BLaER1 treated with 17β-estradiol and CSF1 and Interleukin-3, amounts not matched to agents 10 nM and 100 nM (cell line): ENCODE measurements at regions not wholly inside any gene's neighbourhood (a gene's known extent, or its start where the extent isn't known, plus 50 kb on each side); places are given as distances from the start of the nearest gene placed in this dataset.

Experiments
- H3K27ac ChIP-seq, 11 experiments: shearing (Covaris generic); formaldehyde crosslinking; 2 replicates each; pipeline ENCODE4 v1.8.1; 2022
- H3K27me3 ChIP-seq, 11 experiments: shearing (Covaris generic); formaldehyde crosslinking; 2 replicates each; pipeline ENCODE4 v1.8.1; 2022
- H3K36me3 ChIP-seq, 11 experiments: shearing (Covaris generic); formaldehyde crosslinking; 2 replicates each; pipeline ENCODE4 v1.8.1; 2022
- H3K4me1 ChIP-seq, 10 experiments: shearing (Covaris generic); formaldehyde crosslinking; 2 replicates each; pipeline ENCODE4 v1.8.1; 2022
- H3K4me2 ChIP-seq, 11 experiments: shearing (Covaris generic); formaldehyde crosslinking; 2 replicates each; pipeline ENCODE4 v1.8.1; 2022
- H3K4me3 ChIP-seq, 10 experiments: shearing (Covaris generic); formaldehyde crosslinking; 2 replicates each; pipeline ENCODE4 v1.8.1; 2022
- H3K9ac ChIP-seq, 11 experiments: shearing (Covaris generic); formaldehyde crosslinking; 2 replicates each; pipeline ENCODE4 v1.8.1; 2022
- H3K9me3 ChIP-seq, 11 experiments: shearing (Covaris generic); formaldehyde crosslinking; replicated peaks in 1 of 11; 2 replicates each; pipeline ENCODE4 v1.8.1; 2022
- H4K20me1 ChIP-seq, 11 experiments: shearing (Covaris generic); formaldehyde crosslinking; 2 replicates each; pipeline ENCODE4 v1.8.1; 2022
- Cebpa-rat ChIP-seq, 11 experiments: shearing (Covaris generic); IDR thresholded peaks; 2 replicates each; pipeline ENCODE4 v1.8.1; 2022

GRCh38 chr9:126017758-126018157 lies 270.6 kb downstream of the PBX3 start:
- Histone ChIP-seq H3K36me3 (no peaks in the 10 kb centered on the region), H3K27ac (no peak overlapping the region), H4K20me1 (no peaks in the 10 kb centered on the region), H3K4me3 (no peak overlapping the region), H3K4me2 (no peak overlapping the region), H3K9me3 (no peaks in the 10 kb centered on the region), H3K9ac (no peak overlapping the region), H3K4me1 (0 out of 20 replicates have a peak, but pooled peaks cover 0 to 4% (median 0%) of the 10 kb centered on the region in 10 experiments), H3K27me3 (no peaks in the 10 kb centered on the region)
- no peak for TF ChIP-seq Cebpa-rat (IDR thresholded peaks at IDR 0.05)

GRCh38 chr9:126020836-126021235 lies 273.7 kb downstream of the PBX3 start:
- Histone ChIP-seq H3K27ac (no peak overlapping the region), H3K27me3 (no peaks in the 10 kb centered on the region), H4K20me1 (no peaks in the 10 kb centered on the region), H3K4me3 (no peak overlapping the region), H3K9ac (no peak overlapping the region), H3K9me3 (no peaks in the 10 kb centered on the region), H3K4me2 (no peak overlapping the region), H3K36me3 (no peaks in the 10 kb centered on the region), H3K4me1 (0 out of 20 replicates have a peak, but pooled peaks cover 0 to 4% (median 0%) of the 10 kb centered on the region in 10 experiments)
- no peak for TF ChIP-seq Cebpa-rat (IDR thresholded peaks at IDR 0.05)

- Histone ChIP-seq H3K27ac (no peak overlapping the region), H4K20me1 (no peaks in the 10 kb centered on the region), H3K9ac (no peak overlapping the region), H3K9me3 (peaks cover 0 to 5% (median 0%) of the 10 kb centered on the region in 11 experiments; a peak in 2 of 22 replicates), H3K4me1 (peaks cover 0 to 4% (median 0%) of the 10 kb centered on the region in 10 experiments; a peak in 1 of 20 replicates), H3K4me3 (no peak overlapping the region), H3K36me3 (no peaks in the 10 kb centered on the region), H3K27me3 (no peaks in the 10 kb centered on the region), H3K4me2 (no peak overlapping the region)
- TF ChIP-seq Cebpa-rat (IDR thresholded peaks at IDR 0.05) = no peak
Measured at GRCh38 chr9:126023962-126024361, 276.8 kb downstream of the PBX3 start.

- Histone ChIP-seq H3K27ac (no peak overlapping the region), H3K4me1 (peaks cover 0 to 4% (median 0%) of the 10 kb centered on the region in 10 experiments; a peak in 1 of 20 replicates), H3K4me3 (no peak overlapping the region), H3K27me3 (no peaks in the 10 kb centered on the region), H3K36me3 (no peaks in the 10 kb centered on the region), H3K4me2 (no peak overlapping the region), H3K9me3 (peaks cover 0 to 5% (median 0%) of the 10 kb centered on the region in 11 experiments; a peak in 2 of 22 replicates), H3K9ac (no peak overlapping the region), H4K20me1 (no peaks in the 10 kb centered on the region)
- TF ChIP-seq Cebpa-rat (IDR thresholded peaks at IDR 0.05) = no peak
Measured at GRCh38 chr9:126024581-126025230, 277.5 kb downstream of the PBX3 start.

- Histone ChIP-seq H3K36me3 (no peaks in the 10 kb centered on the region), H3K27me3 (no peaks in the 10 kb centered on the region), H3K9ac (no peak overlapping the region), H3K27ac (no peak overlapping the region), H3K9me3 (peaks cover 0 to 5% (median 0%) of the 10 kb centered on the region in 11 experiments; a peak in 2 of 22 replicates), H4K20me1 (no peaks in the 10 kb centered on the region), H3K4me1 (peaks cover 0 to 4% (median 0%) of the 10 kb centered on the region in 10 experiments; a peak in 2 of 20 replicates), H3K4me2 (no peak overlapping the region), H3K4me3 (no peak overlapping the region)
- no peak for TF ChIP-seq Cebpa-rat (IDR thresholded peaks at IDR 0.05)
Measured at GRCh38 chr9:126025991-126026390, 278.8 kb downstream of the PBX3 start.

- Histone ChIP-seq H4K20me1 (no peaks in the 10 kb centered on the region), H3K4me2 (0 out of 22 replicates have a peak overlapping the region, but pooled peaks of 2 of the 11 experiments have one; percentile 7 to 10), H3K36me3 (no peaks in the 10 kb centered on the region), H3K27me3 (no peaks in the 10 kb centered on the region), H3K4me1 (peaks cover 0 to 4% (median 0%) of the 10 kb centered on the region in 10 experiments; a peak in 2 of 20 replicates), H3K27ac (no peak overlapping the region), H3K9ac (no peak overlapping the region), H3K9me3 (peaks cover 0 to 5% (median 0%) of the 10 kb centered on the region in 11 experiments; a peak in 2 of 22 replicates), H3K4me3 (no peak overlapping the region)
- no peak for TF ChIP-seq Cebpa-rat (IDR thresholded peaks at IDR 0.05)
Measured at GRCh38 chr9:126027566-126027965, 280.4 kb downstream of the PBX3 start.

GRCh38 chr9:126028746-126029145 lies 281.6 kb downstream of the PBX3 start:
- no peaks in the 10 kb centered on the region for H3K27me3 ChIP-seq

GRCh38 chr9:126030716-126031115 lies 283.5 kb downstream of the PBX3 start:
- Histone ChIP-seq H3K4me2 (no peak overlapping the region), H3K4me1 (peaks cover 0 to 12% (median 6%) of the 10 kb centered on the region in 10 experiments; a peak in 8 of 20 replicates), H3K27ac (no peak overlapping the region), H3K36me3 (no peaks in the 10 kb centered on the region), H3K9me3 (peaks cover 0 to 5% (median 0%) of the 10 kb centered on the region in 11 experiments; a peak in 2 of 22 replicates), H3K4me3 (no peak overlapping the region), H3K9ac (no peak overlapping the region), H3K27me3 (no peaks in the 10 kb centered on the region), H4K20me1 (no peaks in the 10 kb centered on the region)
- no peak for TF ChIP-seq Cebpa-rat (IDR thresholded peaks at IDR 0.05)

More at GRCh38 chr9:126028746-126029145, 281.6 kb downstream of the PBX3 start:
- Histone ChIP-seq H3K9me3 (peaks cover 0 to 5% (median 0%) of the 10 kb centered on the region in 11 experiments; a peak in 2 of 22 replicates), H3K36me3 (no peaks in the 10 kb centered on the region), H3K4me1 (peaks cover 0 to 12% (median 6%) of the 10 kb centered on the region in 10 experiments; a peak in 8 of 20 replicates), H4K20me1 (no peaks in the 10 kb centered on the region), H3K4me2 (no peak overlapping the region), H3K27ac (no peak overlapping the region), H3K4me3 (no peak overlapping the region), H3K9ac (no peak overlapping the region)
- TF ChIP-seq Cebpa-rat (IDR thresholded peaks at IDR 0.05) = no peak

GRCh38 chr9:126031116-126031515 lies 283.9 kb downstream of the PBX3 start:
- TF ChIP-seq Cebpa-rat (IDR thresholded peaks at IDR 0.05) = no peak
- Histone ChIP-seq H3K27ac (no peak overlapping the region), H3K9me3 (peaks cover 0 to 5% (median 0%) of the 10 kb centered on the region in 11 experiments; a peak in 2 of 22 replicates)

More at GRCh38 chr9:126031116-126031515, 283.9 kb downstream of the PBX3 start:
- H3K4me2 ChIP-seq = no peak overlapping the region
- no peaks in the 10 kb centered on the region for H4K20me1 ChIP-seq
- no peak overlapping the region for H3K4me3 ChIP-seq
- no peaks in the 10 kb centered on the region for H3K27me3 ChIP-seq
- H3K9ac ChIP-seq = no peak overlapping the region
- no peaks in the 10 kb centered on the region for H3K36me3 ChIP-seq
- H3K4me1 ChIP-seq = peaks cover 0 to 12% (median 6%) of the 10 kb centered on the region in 10 experiments; a peak in 8 of 20 replicates
